ENCODE measurements at regions not wholly inside any gene's neighbourhood (a gene's known extent, or its start where the extent isn't known, plus 50 kb on each side); places are given as distances from the start of the nearest gene placed in this dataset.

DNA sequence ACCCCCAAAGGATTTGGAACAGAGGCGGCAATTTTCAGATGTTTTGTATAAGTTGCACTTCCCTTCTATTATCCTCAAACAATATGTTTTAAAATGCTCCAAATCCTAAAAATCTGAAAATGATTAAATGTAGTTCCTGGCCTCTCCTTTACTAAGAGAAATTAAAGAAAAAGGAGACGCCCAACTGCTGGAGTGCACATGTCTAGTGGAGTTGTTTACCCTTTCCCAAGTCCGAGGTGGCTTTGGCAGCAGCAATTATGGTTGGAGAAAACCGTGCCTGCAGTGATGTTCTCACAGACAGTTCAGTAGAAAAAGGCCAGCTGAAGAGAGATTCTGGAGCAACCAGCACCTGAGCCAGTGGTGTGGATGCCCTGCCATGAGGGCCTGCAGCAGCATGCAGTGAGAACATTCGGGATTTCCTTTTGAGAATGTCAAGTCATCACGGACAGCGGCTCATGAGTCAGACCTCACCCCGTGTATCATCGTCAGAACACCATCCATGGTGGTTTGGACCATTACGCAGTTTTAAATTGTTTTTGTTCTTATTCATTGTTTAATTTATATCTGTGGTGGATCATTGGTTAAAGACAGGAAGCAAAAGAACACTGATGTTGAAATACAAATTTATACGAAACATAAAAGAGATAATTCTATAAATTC is 179.0 kb upstream of the KRR1 start (continued):
- TF ChIP-seq HINFP (tag; conservative IDR thresholded peaks at IDR 0.05; ENCODE audit: low read depth) = no peak
- no peak for TF ChIP-seq ZNF77 (CRISPR knock-in tag; IDR thresholded peaks at IDR 0.05)
- TF ChIP-seq FOXK1 (CRISPR knock-in tag; IDR thresholded peaks at IDR 0.05; ENCODE audit: borderline replicate concordance) = no peak
- TF ChIP-seq MAFK (IDR thresholded peaks at IDR 0.05; ENCODE audit: low read length) = peak; percentile 25; the same call in 1 of the 2 replicates
- no peak for TF ChIP-seq FUS (optimal IDR thresholded peaks at IDR 0.05; ENCODE audit: low read depth, low read length)
- TF ChIP-seq ARID1B (IDR thresholded peaks at IDR 0.05) = no peak
- no peak for TF ChIP-seq TEAD2 (tag; IDR thresholded peaks at IDR 0.05)
- TF ChIP-seq MECOM (CRISPR knock-in tag; IDR thresholded peaks at IDR 0.05) = no peak
- peak; percentile 34 for TF ChIP-seq MGA (IDR thresholded peaks at IDR 0.05)
- no peak for TF ChIP-seq PBX2 (CRISPR knock-in tag; IDR thresholded peaks at IDR 0.05; ENCODE audit: low read depth)
- TF ChIP-seq PBX2 (tag; conservative IDR thresholded peaks at IDR 0.05; ENCODE audit: low read depth) = 0 out of 2 replicates have a peak, but pooled peaks have one; percentile 12
- TF ChIP-seq ZNF668 (CRISPR knock-in tag; IDR thresholded peaks at IDR 0.05) = no peak
- TF ChIP-seq EGR1 (conservative IDR thresholded peaks at IDR 0.05) = no peak
